B cell (primary cell): ENCODE measurements at regions not wholly inside any gene's neighbourhood (a gene's known extent, or its start where the extent isn't known, plus 50 kb on each side); places are given as distances from the start of the nearest gene placed in this dataset.

Experiments used
- ATAC-seq: fragments of 200-7000 bp; cut with Tn5 transposase; one replicate; pipeline ENCODE4 v1.10.0; 2021; ENCODE audit warnings: low read depth, mild to moderate bottlenecking, moderate number of reproducible peaks, moderate library complexity
- CTCF ChIA-PET: fragments of 350-600 bp; sonication (Branson Sonifier 250); formaldehyde crosslinking; loops from one replicate; lab custom pipeline; 2021; ENCODE audit warnings: antibody characterized with exemption, inconsistent platforms; lab: Charles Lee
- POLR2A ChIA-PET: fragments of 350-600 bp; sonication (Branson Sonifier 250); formaldehyde crosslinking; loops from one replicate; lab custom pipeline; 2021; ENCODE audit warnings: antibody characterized with exemption; lab: Charles Lee
- DNase-seq: peaks from one replicate; pipeline ENCODE4 v3.0.0; 2013
- H2AFZ ChIP-seq: 2 replicates; pipeline ENCODE4 v1.6.1; 2012; ENCODE audit warnings: mild to moderate bottlenecking, low read depth, low read length; ENCODE audit not compliant: insufficient read depth, poor library complexity, severe bottlenecking
- H3K27ac ChIP-seq, 2 donors: 1 replicate in 1 of 2; 2 replicates in 1 of 2; pipeline ENCODE4 v1.5.1; 2012 to 2013; ENCODE audit warnings: low read length in 2 of 2, mild to moderate bottlenecking in 2 of 2, moderate library complexity in 1 of 2
- H3K27me3 ChIP-seq, 4 experiments: fragments of 200-600 bp in 1 of 4; sonication (generic) in 1 of 4; replicated peaks in 1 of 4; 1 replicate in 2 of 4; 2 replicates in 2 of 4; pipeline versions ENCODE4 v1.6.1 to v1.7.0; 2013 to 2016; ENCODE audit warnings: low read length in 3 of 4, mild to moderate bottlenecking in 2 of 4, mixed read lengths in 1 of 4, moderate library complexity in 1 of 4; ENCODE audit not compliant: insufficient read depth in 4 of 4, control insufficient read depth in 3 of 4; ENCODE audit errors: control extremely low read depth in 1 of 4
- H3K36me3 ChIP-seq, 2 experiments: replicated peaks in 1 of 2; 1 replicate in 1 of 2; 2 replicates in 1 of 2; pipeline versions ENCODE4 v1.6.1 to v1.7.1; 2013; ENCODE audit warnings: low read length in 1 of 2; ENCODE audit not compliant: insufficient read depth in 2 of 2, control insufficient read depth in 1 of 2; ENCODE audit errors: control extremely low read depth in 1 of 2, extremely low read depth in 1 of 2
- H3K4me1 ChIP-seq, 2 donors: fragments of 200-600 bp in 1 of 2; sonication (generic) in 1 of 2; 1 replicate in 1 of 2; 2 replicates in 1 of 2; pipeline versions ENCODE4 v1.5.1 to v1.6.1; 2013 to 2017; ENCODE audit warnings: low read length in 2 of 2; ENCODE audit not compliant: control insufficient read depth in 2 of 2, insufficient read depth in 2 of 2
- H3K4me2 ChIP-seq: replicated peaks from 2 replicates; pipeline ENCODE3; 2012; ENCODE audit warnings: mild to moderate bottlenecking, low read depth, low read length; ENCODE audit not compliant: poor library complexity, severe bottlenecking
- H3K4me3 ChIP-seq, 5 experiments: fragments of 200-600 bp in 1 of 5; sonication (generic) in 1 of 5; 1 replicate in 3 of 5; 2 replicates in 2 of 5; pipeline versions ENCODE4 v1.5.1 to v1.7.0; 2011 to 2016; ENCODE audit warnings: low read length in 4 of 5, mild to moderate bottlenecking in 4 of 5, low read depth in 2 of 5, control low read depth in 1 of 5, moderate library complexity in 1 of 5; ENCODE audit not compliant: insufficient read depth in 1 of 5; ENCODE audit errors: control extremely low read depth in 1 of 5, extremely low read depth in 1 of 5
- H3K79me2 ChIP-seq: fragments of 200-600 bp; sonication (generic); one replicate; pipeline ENCODE4 v1.6.0; 2016; ENCODE audit warnings: low read length; ENCODE audit not compliant: control insufficient read depth, insufficient read depth
- H3K9ac ChIP-seq: fragments of 200-600 bp; sonication (generic); 2 replicates; pipeline ENCODE4 v1.6.1; 2017; ENCODE audit warnings: mild to moderate bottlenecking, low read length, moderate library complexity
- H3K9me3 ChIP-seq, 3 donors: one replicate each; pipeline versions ENCODE4 v1.6.1 to v1.7.1; 2013; ENCODE audit warnings: low read length in 2 of 3; ENCODE audit not compliant: control insufficient read depth in 2 of 3, insufficient read depth in 1 of 3; ENCODE audit errors: control extremely low read depth in 1 of 3
- H4K20me1 ChIP-seq: 2 replicates; pipeline ENCODE4 v1.6.0; 2012; ENCODE audit warnings: mild to moderate bottlenecking, low read length; ENCODE audit not compliant: insufficient read depth, control insufficient read depth, poor library complexity, severe bottlenecking
- H3K27ac Mint-ChIP-seq: one replicate; pipeline ENCODE4 v1.8.0; 2021; ENCODE audit warnings: mixed read lengths
- H3K27me3 Mint-ChIP-seq: one replicate; pipeline ENCODE4 v1.8.0; 2021; ENCODE audit warnings: mixed read lengths
- H3K4me1 Mint-ChIP-seq: one replicate; pipeline ENCODE4 v1.8.0; 2021; ENCODE audit warnings: mixed read lengths
- H3K4me3 Mint-ChIP-seq: one replicate; pipeline ENCODE4 v1.8.0; 2021; ENCODE audit warnings: mixed read lengths
- H3K9me3 Mint-ChIP-seq: one replicate; pipeline ENCODE4 v1.8.0; 2022; ENCODE audit warnings: mixed read lengths; ENCODE audit not compliant: insufficient read depth
- EZH2 ChIP-seq: IDR thresholded peaks from 2 replicates; pipeline ENCODE4 v1.6.1; 2012; ENCODE audit warnings: borderline replicate concordance, low read depth, mild to moderate bottlenecking, moderate library complexity, low read length; ENCODE audit not compliant: insufficient read depth, poor library complexity, severe bottlenecking
- WGBS: methylation state at CpG from one replicate; pipeline ENCODE4 v1.1.5; 2013; ENCODE audit warnings: missing lambda C conversion rate; ENCODE audit not compliant: insufficient coverage; 5-methylcytosine and 5-hydroxymethylcytosine counted together
- intact Hi-C: fragments of 100-400 bp; cut with micrococcal nuclease; formaldehyde crosslinking; loops from one replicate; pipeline ENCODE4 v1.10.0; 2022
- TF ChIP-seq, protein P1 (sequence below): fragments of 200-600 bp; IDR thresholded peaks from one replicate; pipeline ENCODE4 v1.8.0; 2022; ENCODE audit warnings: antibody characterized with exemption, mild to moderate bottlenecking

DNA sequence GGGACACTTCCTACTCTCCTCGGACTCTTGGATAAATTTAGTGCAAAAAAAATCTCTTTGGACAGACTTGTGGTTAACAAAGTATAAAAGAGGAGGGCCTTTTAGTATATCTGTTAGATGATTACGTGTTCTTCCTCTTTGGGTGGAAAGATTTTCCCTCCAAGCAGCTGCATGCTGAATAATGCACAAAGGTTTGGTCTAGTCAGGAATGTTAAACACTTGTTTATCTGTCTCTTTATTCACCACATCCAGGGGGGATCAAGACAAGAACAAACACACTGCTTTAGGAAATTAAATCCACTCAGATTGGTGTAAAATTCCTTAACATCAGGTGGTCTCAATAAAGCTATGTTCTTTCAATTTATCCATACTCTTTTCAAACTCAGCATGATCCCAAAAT lies 260.9 kb upstream of the CHD6 start:
- no peaks in the 10 kb centered on the region for H4K20me1 ChIP-seq
- TF ChIP-seq, protein P1, sequence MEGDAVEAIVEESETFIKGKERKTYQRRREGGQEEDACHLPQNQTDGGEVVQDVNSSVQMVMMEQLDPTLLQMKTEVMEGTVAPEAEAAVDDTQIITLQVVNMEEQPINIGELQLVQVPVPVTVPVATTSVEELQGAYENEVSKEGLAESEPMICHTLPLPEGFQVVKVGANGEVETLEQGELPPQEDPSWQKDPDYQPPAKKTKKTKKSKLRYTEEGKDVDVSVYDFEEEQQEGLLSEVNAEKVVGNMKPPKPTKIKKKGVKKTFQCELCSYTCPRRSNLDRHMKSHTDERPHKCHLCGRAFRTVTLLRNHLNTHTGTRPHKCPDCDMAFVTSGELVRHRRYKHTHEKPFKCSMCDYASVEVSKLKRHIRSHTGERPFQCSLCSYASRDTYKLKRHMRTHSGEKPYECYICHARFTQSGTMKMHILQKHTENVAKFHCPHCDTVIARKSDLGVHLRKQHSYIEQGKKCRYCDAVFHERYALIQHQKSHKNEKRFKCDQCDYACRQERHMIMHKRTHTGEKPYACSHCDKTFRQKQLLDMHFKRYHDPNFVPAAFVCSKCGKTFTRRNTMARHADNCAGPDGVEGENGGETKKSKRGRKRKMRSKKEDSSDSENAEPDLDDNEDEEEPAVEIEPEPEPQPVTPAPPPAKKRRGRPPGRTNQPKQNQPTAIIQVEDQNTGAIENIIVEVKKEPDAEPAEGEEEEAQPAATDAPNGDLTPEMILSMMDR = no peak
- no peak for TF ChIP-seq EZH2
- no CpG with 5 or more reads among the region's 2 CpGs for WGBS
- peaks cover 4% of the 10 kb centered on the region for H3K27me3 Mint-ChIP-seq
- peaks cover 0 to 3% (median 0%) of the 10 kb centered on the region in 4 experiments for H3K27me3 ChIP-seq
- DNase-seq = no peak
- no peaks in the 10 kb centered on the region for H3K9me3 ChIP-seq
- no peak overlapping the region for H3K27ac ChIP-seq
- no peak overlapping the region for H3K4me2 ChIP-seq
- no peaks in the 10 kb centered on the region for H3K4me1 Mint-ChIP-seq
- POLR2A ChIA-PET = no interaction called here
- CTCF ChIA-PET = no interaction called here
- no peaks in the 10 kb centered on the region for H3K79me2 ChIP-seq
- ATAC-seq = no peak
- H2AFZ ChIP-seq = no peak overlapping the region
- H3K9ac ChIP-seq = no peak overlapping the region
- H3K4me1 ChIP-seq = no peaks in the 10 kb centered on the region
- no peaks in the 10 kb centered on the region for H3K36me3 ChIP-seq
- no peak overlapping the region for H3K4me3 ChIP-seq
- intact Hi-C loops = no loop called here
- H3K27ac Mint-ChIP-seq = no peak overlapping the region
- no peak overlapping the region for H3K4me3 Mint-ChIP-seq
- H3K9me3 Mint-ChIP-seq = peaks cover 2% of the 10 kb centered on the region

DNA sequence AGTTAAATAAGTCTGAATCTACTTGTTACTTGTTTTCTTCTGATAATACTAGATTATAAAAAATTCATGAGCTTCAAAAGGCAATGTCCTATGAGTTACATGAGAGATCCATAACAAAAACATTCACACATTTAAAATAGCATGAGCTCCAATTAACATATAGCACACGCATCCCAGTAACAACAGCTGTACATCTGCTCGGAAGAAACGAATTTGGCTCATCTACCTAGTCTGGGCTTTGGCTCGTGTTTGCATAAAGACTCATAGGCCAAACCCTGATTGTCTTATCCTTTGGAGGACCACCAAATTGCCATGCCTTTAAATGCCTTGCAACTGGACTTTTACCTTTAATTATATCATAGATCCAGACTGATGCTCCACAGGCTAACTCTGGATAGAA lies 259.7 kb upstream of the CHD6 start:
- no peaks in the 10 kb centered on the region for H3K79me2 ChIP-seq
- no peaks in the 10 kb centered on the region for H3K4me1 ChIP-seq
- DNase-seq (no peak), ATAC-seq (no peak)
- H3K27me3 ChIP-seq = no peaks in the 10 kb centered on the region
- Mint-ChIP-seq H3K27ac (no peak overlapping the region), H3K9me3 (peaks cover under 1% of the 10 kb centered on the region), H3K27me3 (peaks cover 7% of the 10 kb centered on the region), H3K4me3 (no peak overlapping the region), H3K4me1 (no peaks in the 10 kb centered on the region)
- H3K27ac ChIP-seq = no peak overlapping the region
- CTCF ChIA-PET = no interaction called here
- no peaks in the 10 kb centered on the region for H4K20me1 ChIP-seq
- no peaks in the 10 kb centered on the region for H3K36me3 ChIP-seq
- POLR2A ChIA-PET = no interaction called here
- H2AFZ ChIP-seq = no peak overlapping the region
- H3K4me2 ChIP-seq = no peak overlapping the region
- 90% methylated on average over 3 of the region's 4 CpGs for WGBS
- no peak overlapping the region for H3K9ac ChIP-seq
- H3K4me3 ChIP-seq = no peak overlapping the region
- intact Hi-C loops = no loop called here
- TF ChIP-seq, protein P1 = no peak
- TF ChIP-seq EZH2 = no peak
- no peaks in the 10 kb centered on the region for H3K9me3 ChIP-seq
